ENCODE measurements at regions not wholly inside any gene's neighbourhood (a gene's known extent, or its start where the extent isn't known, plus 50 kb on each side); places are given as distances from the start of the nearest gene placed in this dataset.

DNA sequence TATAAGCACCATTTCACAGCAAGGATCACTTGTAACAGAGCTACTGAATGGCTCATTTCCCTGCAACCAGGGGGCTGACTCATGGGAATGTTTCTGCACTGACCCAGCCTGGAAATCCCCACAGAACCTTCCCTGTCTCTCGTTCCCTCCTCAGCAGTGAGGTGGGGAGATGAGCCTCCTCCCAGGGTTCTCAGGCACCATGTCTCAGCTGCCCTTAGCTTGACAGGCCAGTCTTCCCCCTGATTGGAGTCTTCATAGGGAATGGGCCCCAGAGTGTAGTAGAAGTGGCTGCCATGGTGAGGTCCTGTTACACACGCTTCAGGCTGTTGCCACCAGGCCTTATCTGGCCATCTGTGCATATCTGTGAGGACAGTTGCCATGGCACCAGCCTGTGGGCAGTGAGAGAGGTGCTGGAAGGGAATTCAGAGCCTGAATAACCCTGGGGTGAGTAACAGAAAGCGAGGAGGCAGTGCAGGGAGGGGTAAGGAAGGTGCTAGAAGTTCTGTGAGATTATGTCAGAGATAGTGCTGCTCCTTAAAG, 324.4 kb downstream of the ENC1 start:
- DNase-seq (ENCODE audit: low spot score) = no peak

DNA sequence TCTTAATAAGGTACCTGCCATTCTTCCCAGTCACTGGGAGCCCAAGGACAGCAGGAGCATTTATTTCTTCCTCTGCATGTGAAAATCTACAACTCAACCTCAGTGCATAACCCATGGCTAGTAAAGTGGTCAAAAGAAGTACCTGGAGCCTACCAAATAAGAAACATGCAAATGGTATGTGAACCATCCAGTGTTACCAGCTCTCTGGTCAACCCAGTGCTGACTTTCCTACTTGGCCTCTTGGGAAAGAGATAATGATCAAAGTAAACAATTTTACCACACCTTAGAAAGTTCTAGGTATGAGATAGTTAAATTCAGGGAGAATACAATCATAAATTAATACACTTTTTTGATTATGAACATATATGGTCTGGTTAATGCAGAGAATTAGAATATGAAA, 325.6 kb downstream of the ENC1 start:
- no peak for DNase-seq (ENCODE audit: low spot score)

DNA sequence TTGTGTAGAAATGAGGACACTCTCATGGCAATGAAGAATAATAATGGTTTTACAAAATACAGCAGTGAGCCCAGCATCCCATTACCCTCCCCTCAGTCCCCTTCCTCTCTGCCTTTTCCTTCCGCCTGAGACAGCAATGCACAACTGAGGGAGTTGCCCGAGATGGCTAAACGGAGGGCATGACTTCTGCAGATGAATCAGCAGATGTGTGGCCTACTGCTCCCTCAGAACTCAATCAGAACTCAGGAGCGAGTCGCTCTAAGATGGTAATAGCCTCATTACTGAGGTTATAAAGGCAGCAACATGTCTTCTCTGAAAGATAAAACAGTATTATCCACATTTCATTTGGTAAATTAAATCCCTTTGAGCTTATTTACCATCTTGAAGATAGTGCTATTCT, 326.6 kb downstream of the ENC1 start:
- DNase-seq (ENCODE audit: low spot score) = no peak

DNA sequence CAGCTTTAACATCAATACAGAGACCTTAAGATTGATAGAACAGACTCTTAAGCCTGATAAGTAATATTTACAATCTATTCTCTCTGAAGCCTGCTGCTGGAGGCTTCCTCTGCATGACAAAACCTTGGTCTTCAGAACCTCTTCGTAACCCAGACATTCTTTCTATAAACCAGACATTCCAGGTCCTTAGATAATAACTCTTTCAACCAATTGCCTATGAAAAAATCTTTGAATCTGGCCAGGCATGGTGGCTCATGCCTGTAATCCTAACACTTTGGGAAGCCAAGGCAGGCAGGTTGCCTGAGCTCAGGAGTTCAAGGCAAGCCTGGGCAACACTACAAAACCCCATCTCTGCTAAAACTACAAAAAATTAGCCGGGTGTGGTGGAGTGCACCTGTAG, 327.8 kb downstream of the ENC1 start:
- no peak for DNase-seq (ENCODE audit: low spot score)

DNA sequence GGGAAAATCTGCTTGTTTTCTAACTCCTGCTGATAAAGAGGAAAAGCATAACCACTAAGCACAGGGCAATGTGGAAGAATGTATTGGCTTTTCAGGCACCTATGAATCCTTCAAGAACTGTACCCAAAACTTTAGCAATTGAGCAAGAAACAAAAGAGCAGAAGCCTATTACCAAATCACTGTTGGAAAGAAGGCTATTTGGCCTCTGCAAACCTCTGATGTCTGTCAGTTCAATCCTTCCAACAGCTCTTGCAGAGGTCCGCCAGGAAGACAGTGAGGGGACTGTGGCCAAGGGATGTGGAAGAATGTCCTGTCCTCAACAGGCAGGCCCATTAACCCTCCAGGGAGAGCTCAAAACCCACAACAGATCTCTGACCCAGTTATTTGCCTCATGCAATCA, 328.6 kb downstream of the ENC1 start:
- DNase-seq (ENCODE audit: low spot score) = no peak

DNA sequence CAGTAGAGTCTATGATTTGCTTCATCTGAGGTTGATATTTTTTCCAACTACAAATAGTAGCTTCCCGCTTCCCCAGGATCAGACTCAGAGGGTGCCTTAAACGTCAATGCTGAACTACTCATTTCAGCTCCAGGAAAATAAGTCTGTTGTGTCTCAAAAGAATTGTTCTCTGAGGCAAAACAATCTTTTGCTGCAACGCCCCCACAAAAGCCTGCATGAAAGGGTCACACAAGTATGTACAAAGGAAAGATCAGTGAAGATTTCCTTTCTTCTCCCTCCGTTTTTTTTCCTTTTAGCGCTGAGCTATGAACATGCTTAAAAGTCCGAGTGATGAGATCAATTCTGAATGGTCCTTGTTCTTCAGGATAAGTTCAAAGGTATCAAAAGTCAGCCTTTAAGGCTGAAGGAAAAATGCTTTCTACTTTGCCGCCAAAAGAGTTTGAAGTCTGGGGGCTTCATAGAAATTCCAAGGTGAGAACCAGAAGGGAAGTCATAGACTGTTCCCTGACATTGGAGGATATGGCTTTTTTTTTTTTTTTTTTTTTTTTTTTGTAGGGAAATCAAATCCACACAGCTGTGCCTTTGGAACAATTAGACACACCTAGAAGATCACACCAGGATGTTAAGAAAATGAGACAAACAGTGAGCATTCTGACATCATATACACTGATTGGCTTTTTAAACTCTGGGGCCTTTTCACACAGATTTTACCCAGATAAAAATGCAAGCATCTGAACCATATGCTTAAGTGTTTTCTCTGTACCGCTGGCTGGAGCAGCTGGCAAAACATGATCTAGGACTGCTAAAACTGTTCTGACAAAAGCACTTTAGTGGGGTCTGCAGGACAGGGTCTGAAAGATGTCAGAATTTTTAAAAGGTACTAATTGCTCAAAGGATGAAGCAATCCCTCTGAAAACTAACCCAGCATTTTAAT, 329.3 kb downstream of the ENC1 start:
- DNase-seq (ENCODE audit: low spot score) = no peak

DNA sequence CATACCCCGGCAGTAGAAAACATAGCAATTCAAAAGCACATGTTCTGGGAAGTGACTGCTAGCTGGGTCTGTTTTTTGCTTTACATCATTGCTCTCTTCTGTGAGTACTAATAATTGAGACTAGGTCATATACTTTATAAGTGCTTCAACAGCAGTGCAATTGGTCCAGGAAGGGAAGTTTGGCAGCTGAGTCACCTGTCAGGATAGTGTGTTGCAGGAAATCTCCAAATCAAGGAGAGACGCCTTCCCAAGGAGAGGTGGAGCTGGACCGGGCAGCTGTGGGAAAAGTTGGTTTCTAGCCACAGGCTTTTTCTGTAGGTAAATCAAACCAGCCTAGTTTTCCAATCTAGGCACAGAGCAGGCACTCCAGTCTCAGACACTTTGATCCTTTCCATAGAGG, 330.1 kb downstream of the ENC1 start:
- no peak for DNase-seq (ENCODE audit: low spot score)

DNA sequence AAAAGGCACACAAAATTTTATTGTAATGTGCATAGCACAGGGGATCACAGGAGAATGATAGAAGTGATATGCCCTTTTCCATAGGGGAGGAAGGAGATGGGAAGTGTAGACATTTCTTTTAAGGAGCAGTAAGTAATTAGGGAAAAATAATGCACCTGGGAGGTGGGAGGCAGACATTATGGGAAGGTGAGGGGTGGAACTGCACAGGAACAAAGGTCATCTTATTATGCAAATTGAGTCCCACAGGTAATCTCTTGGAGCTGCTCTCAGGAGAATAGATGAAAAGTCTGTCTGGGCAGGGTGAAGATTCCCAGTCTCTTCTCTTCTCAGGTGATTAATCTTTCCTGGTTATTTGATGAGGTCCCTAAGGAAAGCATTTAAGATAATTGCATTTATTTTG, 331.5 kb downstream of the ENC1 start:
- DNase-seq (ENCODE audit: low spot score) = no peak

DNA sequence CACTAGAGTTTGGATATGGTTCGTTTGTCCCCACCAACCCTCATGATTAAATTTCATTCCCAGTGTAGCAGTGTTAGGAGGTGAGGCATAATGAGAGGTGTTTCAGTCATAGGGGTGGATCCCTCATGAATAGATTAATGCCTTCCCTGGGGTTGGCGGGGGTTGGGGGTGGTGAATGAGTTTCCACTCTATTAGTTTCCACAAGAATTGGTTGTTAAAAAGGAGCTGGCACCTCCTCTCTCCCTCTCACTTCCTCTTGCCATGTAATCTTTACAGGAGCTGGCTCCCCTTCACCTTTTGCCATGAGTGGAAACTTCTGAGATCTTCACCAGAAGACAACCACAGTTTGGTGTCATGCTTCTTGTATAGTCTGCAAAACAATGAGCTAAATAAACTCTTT, 333.7 kb downstream of the ENC1 start:
- no peak for DNase-seq (ENCODE audit: low spot score)

DNA sequence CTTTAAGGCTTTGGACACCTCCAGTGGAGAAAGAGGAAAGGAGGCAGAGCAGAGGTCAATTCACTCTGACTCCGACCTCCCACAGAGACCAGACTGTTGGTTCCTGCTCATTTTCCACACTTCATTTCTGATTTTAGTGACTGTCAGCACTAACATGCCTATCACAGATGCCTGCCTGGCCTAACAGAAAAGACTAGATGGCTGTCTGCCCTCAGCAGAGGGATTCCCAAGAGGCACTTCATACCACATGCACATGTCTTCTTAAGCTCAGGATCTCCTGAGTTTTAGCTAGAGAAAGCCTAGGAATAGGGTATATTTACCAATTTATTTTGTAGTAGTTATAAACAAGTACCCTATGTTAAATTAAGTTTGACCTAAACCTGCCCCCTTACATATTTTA, 336.0 kb downstream of the ENC1 start:
- no peak for DNase-seq (ENCODE audit: low spot score)

DNA sequence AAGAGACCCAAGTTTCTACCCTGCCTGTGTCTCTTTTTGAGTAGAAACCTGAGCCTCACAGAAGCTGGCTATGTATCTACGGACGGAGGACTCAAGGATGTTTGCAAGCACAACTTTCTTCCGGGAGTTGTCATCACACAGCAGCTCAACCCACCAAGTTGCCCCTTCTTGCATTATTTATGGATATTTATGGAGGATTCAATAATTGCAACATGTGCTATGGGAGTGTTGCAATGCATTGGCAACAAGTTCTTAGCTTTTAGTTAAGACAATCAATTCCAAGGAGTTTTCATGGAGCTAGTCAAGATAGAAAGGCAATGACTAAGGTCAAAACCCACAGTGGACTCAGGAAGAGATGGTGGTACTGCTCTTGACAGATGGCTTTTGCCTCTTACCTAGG, 336.9 kb downstream of the ENC1 start:
- no peak for DNase-seq (ENCODE audit: low spot score)

DNA sequence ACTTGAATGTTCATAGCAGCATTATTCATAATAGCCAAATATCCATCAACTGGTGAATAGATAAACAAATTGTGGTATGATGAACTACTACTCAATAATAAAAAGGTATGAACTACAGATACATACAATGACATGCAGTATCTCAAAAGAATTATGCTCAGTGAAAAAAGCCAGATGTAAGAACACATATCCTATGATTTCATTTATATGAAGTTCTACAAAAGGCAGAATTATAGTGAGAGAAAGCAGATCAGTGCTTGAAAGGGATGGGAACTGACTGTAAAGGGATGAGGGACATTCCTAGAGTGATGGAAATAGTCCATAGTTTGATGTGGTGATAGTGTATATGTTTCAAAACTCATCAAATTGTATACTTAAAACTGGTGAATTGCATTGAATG, 339.0 kb downstream of the ENC1 start:
- DNase-seq (ENCODE audit: low spot score) = no peak

DNA sequence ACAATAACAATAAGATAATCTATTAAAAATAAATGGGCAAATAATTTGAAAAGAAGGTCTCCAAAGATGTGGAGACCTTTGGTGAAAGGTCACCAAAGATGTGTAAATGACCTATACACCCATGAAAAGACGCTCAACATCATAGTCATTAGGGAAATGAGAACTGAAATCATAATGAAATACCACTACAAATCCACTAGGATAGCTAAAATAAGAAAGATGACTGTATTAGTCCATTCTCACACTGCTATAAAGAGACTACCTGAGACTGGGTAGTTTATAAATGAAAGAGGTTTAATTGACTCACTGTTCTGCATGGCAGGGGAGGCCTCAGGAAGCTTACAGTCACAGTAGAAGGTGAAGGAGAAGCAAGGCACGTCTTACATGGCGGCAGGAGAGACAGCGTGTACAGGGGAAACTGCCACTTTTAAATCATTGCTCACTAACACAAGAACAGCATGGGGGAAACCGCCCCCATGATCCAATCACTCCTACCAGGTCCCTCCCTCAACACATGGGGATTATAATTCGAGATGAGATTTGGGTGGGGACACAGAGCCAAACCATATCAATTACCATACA, 339.6 kb downstream of the ENC1 start:
- no peak for DNase-seq (ENCODE audit: low spot score)

DNA sequence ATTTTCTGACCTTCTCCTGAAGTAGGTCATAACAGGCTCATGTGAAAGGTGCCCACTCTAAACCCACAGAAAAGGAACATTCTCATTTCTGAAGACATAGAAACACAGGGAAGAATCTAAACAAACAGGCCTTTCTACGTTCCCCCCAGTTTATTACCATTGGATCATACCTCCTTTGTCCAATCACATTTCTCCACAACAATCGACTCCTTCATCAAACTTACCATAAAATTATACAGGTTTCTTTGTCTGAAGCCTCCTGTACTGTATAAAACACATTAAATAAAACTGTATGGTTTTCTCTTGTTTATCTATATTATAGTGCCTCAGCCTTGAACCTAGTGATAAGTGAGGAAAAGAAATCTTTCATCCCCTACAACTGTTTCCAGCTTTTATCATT, 340.7 kb downstream of the ENC1 start:
- DNase-seq (ENCODE audit: low spot score) = no peak

DNA sequence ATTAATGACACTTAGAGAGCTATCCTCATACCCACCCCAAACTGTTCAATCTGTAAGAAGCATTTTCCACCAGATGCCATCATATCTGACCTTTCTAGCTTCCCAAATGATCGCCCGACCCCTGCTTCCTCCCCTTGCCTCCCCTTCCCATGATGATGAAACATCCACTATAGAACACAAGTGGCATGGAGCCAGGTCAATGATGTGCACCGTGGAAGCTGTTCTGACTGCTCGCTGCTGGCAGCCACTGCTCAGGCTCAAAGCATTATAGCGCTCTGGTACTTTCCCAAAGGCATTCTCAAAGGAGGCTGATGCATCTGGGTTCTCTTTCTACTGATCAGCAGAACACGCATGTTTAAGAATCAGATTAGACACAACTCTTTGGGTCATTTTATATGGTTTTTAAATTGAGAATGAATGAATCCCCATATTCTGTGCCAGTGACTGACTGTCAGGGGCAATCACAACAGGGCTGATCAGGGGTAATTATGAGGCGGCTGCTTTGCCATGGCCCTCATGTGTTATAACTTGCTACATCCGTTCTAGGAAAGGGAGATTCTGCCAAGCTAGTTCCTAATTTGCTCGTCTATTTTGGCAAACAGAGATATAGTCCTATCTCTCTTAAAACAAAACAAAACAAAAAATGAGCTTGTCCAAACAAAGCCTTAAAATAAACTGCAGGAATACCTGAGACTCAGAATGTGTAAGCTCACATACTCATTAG, 343.7 kb downstream of the ENC1 start:
- no peak for DNase-seq (ENCODE audit: low spot score)

DNA sequence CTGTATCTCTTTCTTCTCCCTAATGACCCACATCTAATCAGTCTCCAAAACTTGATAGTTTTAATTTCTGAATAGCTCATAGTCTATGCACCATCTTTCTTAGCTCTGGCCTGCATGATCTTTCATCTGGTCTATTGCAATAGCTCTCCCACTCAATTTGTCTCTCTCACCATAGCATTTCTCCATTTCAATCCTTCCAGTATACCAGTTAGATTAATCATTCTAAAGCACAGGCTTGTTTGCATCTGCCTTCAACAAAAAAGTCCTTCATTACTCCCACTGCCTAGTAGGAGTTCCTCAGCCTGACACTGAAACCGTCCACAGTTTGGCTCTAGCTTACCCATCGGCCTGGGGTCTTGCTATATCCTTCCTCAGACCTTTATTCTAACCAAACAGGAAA, 344.9 kb downstream of the ENC1 start:
- DNase-seq (ENCODE audit: low spot score) = no peak

DNA sequence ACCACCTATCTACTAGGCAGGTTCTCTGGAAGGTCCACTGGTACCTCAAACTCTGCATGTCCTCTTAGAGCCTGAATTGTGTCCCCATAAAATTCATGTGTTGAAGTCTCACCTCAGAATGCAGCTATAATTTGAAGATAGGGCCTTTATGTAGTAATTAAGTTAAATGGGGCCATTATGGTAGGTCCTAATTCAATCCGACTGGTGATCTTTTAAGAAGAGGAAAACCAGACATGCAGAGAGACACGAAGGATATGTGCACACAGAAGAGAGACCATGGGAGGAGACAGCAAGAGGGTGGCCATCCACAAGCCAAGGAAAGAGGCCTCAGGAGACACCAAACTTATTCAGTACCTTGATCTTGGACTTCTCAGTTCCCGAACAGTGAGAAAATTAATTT, 345.4 kb downstream of the ENC1 start:
- no peak for DNase-seq (ENCODE audit: low spot score)

DNA sequence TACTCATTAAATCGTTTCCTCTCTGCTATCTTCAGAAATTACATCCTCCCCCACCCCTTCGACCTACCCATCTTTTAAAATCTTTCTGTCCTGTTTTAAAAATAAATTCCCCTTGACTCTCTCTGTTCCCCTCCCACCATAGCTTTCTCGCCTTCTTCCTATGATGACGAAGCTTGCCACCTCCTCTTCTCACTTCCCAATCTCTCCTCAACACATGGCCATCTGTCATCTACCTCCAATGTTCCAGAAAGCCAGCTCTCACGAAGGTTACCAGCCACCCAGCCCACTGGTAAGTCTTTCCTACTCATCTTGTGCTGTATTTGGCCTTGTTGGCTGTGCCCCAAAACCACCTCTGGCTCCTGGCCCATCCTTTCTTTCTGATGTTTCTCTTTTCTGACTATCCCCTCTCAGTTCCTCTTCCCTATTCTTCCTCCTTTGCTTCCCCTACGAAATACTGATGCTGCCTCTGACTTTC, 346.3 kb downstream of the ENC1 start:
- no peak for DNase-seq (ENCODE audit: low spot score)

DNA sequence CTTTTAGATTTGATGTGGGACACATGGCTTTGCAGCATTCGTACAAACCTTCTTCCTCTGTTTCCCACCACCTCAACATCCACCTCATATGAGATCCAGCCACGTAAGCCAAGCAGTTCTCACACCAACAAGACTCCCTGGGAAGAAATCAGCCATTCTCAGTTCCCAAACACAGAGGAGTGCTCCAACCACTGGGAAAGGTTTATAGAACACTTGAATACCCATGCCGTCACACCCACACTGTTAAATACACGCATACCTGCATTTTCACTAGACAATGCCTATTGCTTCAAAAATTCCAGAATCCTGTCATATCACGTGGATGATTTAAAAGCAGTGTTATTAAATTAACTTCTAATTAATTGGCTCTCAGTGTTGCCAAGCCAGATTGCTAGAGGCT, 347.3 kb downstream of the ENC1 start:
- no peak for DNase-seq (ENCODE audit: low spot score)

DNA sequence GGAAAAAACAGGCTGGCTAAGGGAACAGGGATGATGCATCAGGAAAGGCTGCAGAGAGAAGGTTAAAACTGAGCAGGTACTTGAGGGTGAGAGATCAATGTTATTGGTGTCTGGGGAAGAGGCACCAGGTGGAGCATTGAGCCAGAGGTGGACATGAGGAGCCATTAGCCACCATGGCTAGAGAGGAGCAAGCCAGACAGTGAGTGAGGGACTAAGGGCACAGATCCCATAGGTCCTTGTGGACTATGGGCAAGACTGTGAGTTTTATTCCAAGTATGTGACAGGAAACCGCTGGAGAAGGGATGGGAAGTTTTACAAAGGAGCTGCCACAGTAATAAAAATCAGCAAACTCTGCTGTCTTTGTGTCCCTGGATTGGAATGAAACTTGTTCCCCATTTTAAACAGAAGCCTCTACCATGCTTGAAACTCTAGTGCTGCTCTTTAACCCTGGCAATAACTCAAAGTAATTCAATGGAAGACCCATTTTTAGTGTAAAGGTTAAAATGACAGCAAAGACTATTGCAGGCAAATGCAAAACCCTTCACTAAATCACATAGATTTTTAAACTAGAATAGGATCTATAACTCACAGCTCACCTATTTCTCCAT, 349.8 kb downstream of the ENC1 start:
- DNase-seq (ENCODE audit: low spot score) = no peak

DNA sequence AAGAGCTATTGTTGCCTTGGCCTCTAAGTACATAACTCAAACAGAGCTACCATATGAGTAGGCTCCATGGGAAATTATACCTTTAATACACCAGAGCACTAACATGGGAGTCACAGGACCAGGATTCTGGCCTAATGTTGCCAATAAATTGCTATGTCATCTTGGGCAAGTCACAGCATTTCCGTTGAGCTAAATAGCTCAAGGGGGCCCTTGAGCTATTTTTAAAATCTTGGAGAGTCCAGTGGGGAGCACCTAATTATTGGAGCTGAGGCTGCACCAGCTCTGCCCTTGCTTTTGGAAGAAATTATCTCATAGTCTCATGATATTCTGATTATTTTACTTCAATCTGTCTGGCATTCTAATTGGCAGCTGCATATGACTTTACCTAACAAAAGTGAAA, 350.8 kb downstream of the ENC1 start:
- no peak for DNase-seq (ENCODE audit: low spot score)

DNA sequence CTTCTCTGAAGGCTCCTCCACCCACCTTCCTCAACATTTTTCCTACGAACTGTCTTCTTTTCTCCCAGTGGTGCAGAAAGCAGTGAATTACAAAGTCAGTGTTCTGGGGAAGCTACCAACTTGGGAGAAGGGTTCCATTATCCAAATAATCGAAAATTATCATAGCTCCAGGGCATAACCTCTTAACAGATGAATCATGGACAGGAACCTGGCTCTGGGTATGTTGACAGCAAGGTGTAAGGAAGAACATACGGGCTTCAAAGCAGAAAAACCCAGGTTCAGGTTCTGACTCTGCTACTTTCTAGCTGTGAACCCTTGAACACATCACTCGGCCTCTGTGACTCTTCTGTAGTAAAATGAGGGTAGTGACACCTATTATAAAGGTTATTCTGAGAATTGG, 351.3 kb downstream of the ENC1 start:
- no peak for DNase-seq (ENCODE audit: low spot score)

All from HuH-7.5 (cell line).